HCT116 (cell line): ENCODE measurements at regions not wholly inside any gene's neighbourhood (a gene's known extent, or its start where the extent isn't known, plus 50 kb on each side); places are given as distances from the start of the nearest gene placed in this dataset.

Source experiments
- ATAC-seq: fragments of 200-7000 bp; cut with Tn5 transposase; 2 replicates; pipeline ENCODE4 v1.9.1; 2020; ENCODE audit warnings: mild to moderate bottlenecking, moderate library complexity
- BruUV-seq: library from RNA; stranded (reverse); fragments of 400-500 nt; replicated peaks from 2 replicates; lab custom pipeline; 2021; lab: Mats Ljungman, UMichigan
- CTCF ChIA-PET: fragments of 300-600 bp; sonication (Branson Sonifier 250); formaldehyde crosslinking; loops from one replicate; lab custom pipeline; 2021; ENCODE audit warnings: antibody characterized with exemption; lab: Charles Lee
- POLR2A ChIA-PET: fragments of 300-600, 350-600 bp; sonication (Branson Sonifier 250); formaldehyde crosslinking; loops from one replicate; lab custom pipeline; 2021; ENCODE audit warnings: antibody characterized with exemption; lab: Charles Lee
- RAD21 ChIA-PET, 2 experiments: fragments of 300-600 bp; sonication (Branson Sonifier 250); formaldehyde crosslinking; loops; one replicate each; lab custom pipeline; 2023; ENCODE audit warnings: low total read pairs in 2 of 2; ENCODE audit not compliant: uncharacterized antibody in 2 of 2, unreplicated experiment in 2 of 2, low non-redundant PET in 1 of 2; lab: Charles Lee
- DNase-seq: peaks from one replicate; pipeline ENCODE4 v3.0.0-alpha.2; 2010; ENCODE audit warnings: low read depth, low spot score
- H2AFZ ChIP-seq: fragments of 200-600 bp; shearing (Covaris generic), sonication (generic); 2 replicates; pipeline ENCODE4 v1.6.1; 2017; ENCODE audit warnings: low read depth, mixed run types, mixed read lengths, antibody characterized with exemption, low read length; ENCODE audit not compliant: poor library complexity, severe bottlenecking
- H3K27ac ChIP-seq: 2 replicates; pipeline ENCODE4 v1.5.1; 2012; ENCODE audit warnings: low read depth, low read length
- H3K27me3 ChIP-seq: fragments of 200-600 bp; sonication (generic); 2 replicates; pipeline ENCODE4 v1.6.1; 2016; ENCODE audit warnings: mixed run types, low read length, mixed read lengths; ENCODE audit not compliant: insufficient read depth
- H3K36me3 ChIP-seq, 2 experiments: fragments of 200-500 bp in 1 of 2; fragments of 200-600 bp in 1 of 2; sonication (Bioruptor generic) in 1 of 2; sonication (generic) in 1 of 2; 2 replicates each; pipeline versions ENCODE4 v1.5.1 to v1.6.1; 2014 to 2016; ENCODE audit warnings: low read length in 2 of 2, inconsistent platforms in 1 of 2, mixed read lengths in 1 of 2, mixed run types in 1 of 2; ENCODE audit not compliant: insufficient read depth in 2 of 2, control insufficient read depth in 1 of 2
- H3K4me1 ChIP-seq, 2 experiments: fragments of 200-600 bp in 1 of 2; sonication (generic) in 1 of 2; 2 replicates each; pipeline versions ENCODE4 v1.5.1 to v1.6.1; 2012 to 2017; ENCODE audit warnings: low read length in 2 of 2, inconsistent platforms in 1 of 2, mild to moderate bottlenecking in 1 of 2, mixed read lengths in 1 of 2, mixed run types in 1 of 2, moderate library complexity in 1 of 2; ENCODE audit not compliant: insufficient read depth in 2 of 2, control insufficient read depth in 1 of 2
- H3K4me2 ChIP-seq: fragments of 200-600 bp; sonication (generic); 2 replicates; pipeline ENCODE4 v1.6.1; 2017; ENCODE audit warnings: mixed run types, low read length, mixed read lengths
- H3K4me3 ChIP-seq, 2 experiments: fragments of 200-600 bp in 1 of 2; sonication (generic) in 1 of 2; replicated peaks in 1 of 2; 2 replicates each; pipeline ENCODE4 v1.5.1; 2011 to 2016; ENCODE audit warnings: low read length in 2 of 2, control low read depth in 1 of 2, low read depth in 1 of 2, mild to moderate bottlenecking in 1 of 2, mixed read lengths in 1 of 2, mixed run types in 1 of 2
- H3K79me2 ChIP-seq: fragments of 200-600 bp; sonication (generic); 2 replicates; pipeline ENCODE4 v1.6.1; 2017; ENCODE audit warnings: mild to moderate bottlenecking, mixed run types, low read length, moderate library complexity, mixed read lengths; ENCODE audit not compliant: insufficient read depth
- H3K9ac ChIP-seq: fragments of 200-600 bp; sonication (generic); 2 replicates; pipeline ENCODE4 v1.6.1; 2016; ENCODE audit warnings: low read length, mixed read lengths
- H3K9me2 ChIP-seq: fragments of 200-600 bp; sonication (generic), shearing (Covaris generic); 2 replicates; pipeline ENCODE4 v1.6.1; 2017; ENCODE audit warnings: mixed run types, mild to moderate bottlenecking, moderate library complexity; ENCODE audit not compliant: insufficient read depth
- H3K9me3 ChIP-seq, 2 experiments: fragments of 200-500 bp in 1 of 2; fragments of 200-600 bp in 1 of 2; sonication (Bioruptor generic) in 1 of 2; sonication (generic) in 1 of 2; 2 replicates each; pipeline ENCODE4 v1.6.1; 2014 to 2017; ENCODE audit warnings: low read length in 2 of 2, mixed read lengths in 2 of 2, inconsistent platforms in 1 of 2, low read depth in 1 of 2, mild to moderate bottlenecking in 1 of 2, mixed run types in 1 of 2, moderate library complexity in 1 of 2; ENCODE audit not compliant: control insufficient read depth in 1 of 2, insufficient read depth in 1 of 2
- H4K20me1 ChIP-seq: fragments of 200-600 bp; sonication (generic), shearing (Covaris generic); 2 replicates; pipeline ENCODE4 v1.6.1; 2017; ENCODE audit warnings: mixed run types, mild to moderate bottlenecking, moderate library complexity; ENCODE audit not compliant: insufficient read depth
- EGR1 ChIP-seq: IDR thresholded peaks from 2 replicates; pipeline ENCODE4 v1.6.1; 2012; ENCODE audit warnings: low read depth
- EZH2 ChIP-seq: fragments of 200-600 bp; sonication (generic); IDR thresholded peaks from 2 replicates; pipeline ENCODE4 v1.6.1; 2017; ENCODE audit warnings: antibody characterized with exemption, mixed run types
- FOSL1 ChIP-seq: IDR thresholded peaks from 2 replicates; pipeline ENCODE4 v1.6.1; 2012; ENCODE audit warnings: low read depth
- JUND ChIP-seq: IDR thresholded peaks from 2 replicates; pipeline ENCODE4 v1.6.1; 2012
- POLR2A ChIP-seq: IDR thresholded peaks from 2 replicates; pipeline ENCODE4 v1.7.0; 2011; ENCODE audit warnings: borderline replicate concordance; ENCODE audit not compliant: insufficient read depth, insufficient read length; ENCODE audit errors: extremely low read depth
- RAD21 ChIP-seq: IDR thresholded peaks from 2 replicates; pipeline ENCODE4 v1.6.1; 2012; ENCODE audit warnings: low read depth, mild to moderate bottlenecking
- SP1 ChIP-seq: IDR thresholded peaks from 2 replicates; pipeline ENCODE4 v1.6.1; 2012; ENCODE audit warnings: low read depth
- SRF ChIP-seq: IDR thresholded peaks from 2 replicates; pipeline ENCODE4 v1.6.1; 2012; ENCODE audit warnings: low read depth
- TCF7L2 ChIP-seq: IDR thresholded peaks from 2 replicates; pipeline ENCODE4 v1.7.0; 2011; ENCODE audit warnings: borderline replicate concordance, inconsistent platforms; ENCODE audit not compliant: insufficient read depth, insufficient read length; ENCODE audit errors: extremely low read depth
- YY1 ChIP-seq: IDR thresholded peaks from 2 replicates; pipeline ENCODE4 v1.6.1; 2011; ENCODE audit warnings: low read length, low read depth, moderate library complexity, mild to moderate bottlenecking; ENCODE audit not compliant: insufficient replicate concordance; ENCODE audit errors: extremely low read depth
- ZFX ChIP-seq: fragments of 450-650 bp; IDR thresholded peaks from 2 replicates; pipeline ENCODE4 v1.6.1; 2017
- ZNF274 ChIP-seq: fragments of 200-500 bp; sonication (Bioruptor generic); IDR thresholded peaks from 2 replicates; pipeline ENCODE4 v1.6.1; 2014; ENCODE audit warnings: mild to moderate bottlenecking, low read depth, low read length, inconsistent platforms
- intact Hi-C: fragments of 100-400 bp; cut with micrococcal nuclease; formaldehyde crosslinking; loops from 2 replicates; pipeline ENCODE4 v1.10.0; 2022
- TF ChIP-seq, protein P1 (sequence below): IDR thresholded peaks from 2 replicates; pipeline ENCODE4 v1.6.1; 2012
- TF ChIP-seq, protein P2 (sequence below): IDR thresholded peaks from 2 replicates; pipeline ENCODE4 v1.6.1; 2012; ENCODE audit warnings: low read depth

DNA sequence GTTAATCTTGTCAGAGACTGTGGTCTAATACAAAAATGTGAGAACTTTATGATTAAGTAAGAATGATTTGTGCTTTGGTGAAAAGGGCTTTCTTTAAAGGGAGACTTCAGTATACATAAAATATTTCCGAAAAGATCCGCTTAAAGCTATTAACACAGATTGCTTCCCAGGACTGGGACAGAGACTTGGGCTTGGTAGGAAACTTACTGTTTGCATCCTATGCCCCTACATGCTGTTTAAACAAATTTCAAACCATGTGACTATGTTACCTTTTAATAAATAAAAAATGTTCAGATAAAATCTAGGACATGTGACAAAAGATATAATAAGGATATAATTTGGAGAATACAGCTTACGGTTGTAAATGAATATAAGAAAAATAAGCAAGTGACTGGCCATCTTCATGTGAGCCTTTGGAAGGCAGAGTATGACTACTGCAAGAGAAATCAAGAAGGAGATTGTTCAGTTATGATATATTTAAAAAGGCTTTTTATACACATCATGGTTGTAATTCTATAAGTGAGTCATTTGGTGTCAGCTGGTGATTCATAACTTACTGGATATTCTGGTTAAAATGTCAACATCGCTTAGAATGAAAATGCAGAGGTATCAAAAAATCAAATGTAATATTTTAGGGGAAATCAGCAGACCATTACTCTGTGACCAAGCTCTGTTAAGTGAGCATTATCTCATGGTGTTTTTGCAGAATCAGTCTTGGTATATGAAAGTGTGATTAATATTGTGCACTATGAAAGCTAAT is 234.7 kb upstream of the E2F7 start:
- intact Hi-C loops: no loop called here
- ATAC-seq (no peak), DNase-seq (no peak)
- no peak overlapping the region for H3K4me3 ChIP-seq
- no peaks in the 10 kb centered on the region for H3K9me2 ChIP-seq
- BruUV-seq: no TSS peak
- no peak overlapping the region for H3K27ac ChIP-seq
- no peaks in the 10 kb centered on the region for H4K20me1 ChIP-seq
- ChIA-PET RAD21 (no interaction called here), CTCF (interaction anchor here (1.4 kb wide), 1 partner anchor 289 kb away, joined by 3 read pairs; no protein-coding TSS in a partner anchor), POLR2A (no interaction called here)
- no peaks in the 10 kb centered on the region for H3K36me3 ChIP-seq
- no peak overlapping the region for H2AFZ ChIP-seq
- TF ChIP-seq, protein P1, sequence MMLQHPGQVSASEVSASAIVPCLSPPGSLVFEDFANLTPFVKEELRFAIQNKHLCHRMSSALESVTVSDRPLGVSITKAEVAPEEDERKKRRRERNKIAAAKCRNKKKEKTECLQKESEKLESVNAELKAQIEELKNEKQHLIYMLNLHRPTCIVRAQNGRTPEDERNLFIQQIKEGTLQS: no peak
- peak; percentile 46; the same call in 1 of the 2 replicates for TF ChIP-seq FOSL1
- peak overlapping the region; percentile 3; the same call in 1 of the 2 replicates for H3K4me2 ChIP-seq
- no peaks in the 10 kb centered on the region for H3K79me2 ChIP-seq
- no peak overlapping the region for H3K9ac ChIP-seq
- no peaks in the 10 kb centered on the region for H3K9me3 ChIP-seq
- peaks cover 0 to 4% of the 10 kb centered on the region in 2 experiments; a peak in 2 of 4 replicates for H3K4me1 ChIP-seq
- H3K27me3 ChIP-seq: no peaks in the 10 kb centered on the region

- Histone ChIP-seq H3K4me1 (peaks cover 0 to 4% of the 10 kb centered on the region in 2 experiments; a peak in 2 of 4 replicates), H2AFZ (no peak overlapping the region), H3K36me3 (no peaks in the 10 kb centered on the region), H3K79me2 (no peaks in the 10 kb centered on the region), H3K9ac (no peak overlapping the region), H3K27ac (no peak overlapping the region), H3K9me3 (no peaks in the 10 kb centered on the region), H3K4me2 (no peak overlapping the region), H3K4me3 (no peak overlapping the region), H3K27me3 (no peaks in the 10 kb centered on the region), H3K9me2 (no peaks in the 10 kb centered on the region), H4K20me1 (no peaks in the 10 kb centered on the region)
- ATAC-seq: no peak
- intact Hi-C loops: no loop called here
- ChIA-PET POLR2A (no interaction called here), RAD21 (no interaction called here), CTCF (no interaction called here)
- no peak for DNase-seq
- BruUV-seq: no TSS peak
- no peak for TF ChIP-seq SRF
- TF ChIP-seq JUND: no peak
- TF ChIP-seq POLR2A: no peak
- TF ChIP-seq, protein P1: no peak
- no peak for TF ChIP-seq EZH2
- TF ChIP-seq ZNF274: no peak
- no peak for TF ChIP-seq EGR1
- TF ChIP-seq TCF7L2: no peak
- TF ChIP-seq RAD21: no peak
- TF ChIP-seq YY1: no peak
- TF ChIP-seq, protein P2, sequence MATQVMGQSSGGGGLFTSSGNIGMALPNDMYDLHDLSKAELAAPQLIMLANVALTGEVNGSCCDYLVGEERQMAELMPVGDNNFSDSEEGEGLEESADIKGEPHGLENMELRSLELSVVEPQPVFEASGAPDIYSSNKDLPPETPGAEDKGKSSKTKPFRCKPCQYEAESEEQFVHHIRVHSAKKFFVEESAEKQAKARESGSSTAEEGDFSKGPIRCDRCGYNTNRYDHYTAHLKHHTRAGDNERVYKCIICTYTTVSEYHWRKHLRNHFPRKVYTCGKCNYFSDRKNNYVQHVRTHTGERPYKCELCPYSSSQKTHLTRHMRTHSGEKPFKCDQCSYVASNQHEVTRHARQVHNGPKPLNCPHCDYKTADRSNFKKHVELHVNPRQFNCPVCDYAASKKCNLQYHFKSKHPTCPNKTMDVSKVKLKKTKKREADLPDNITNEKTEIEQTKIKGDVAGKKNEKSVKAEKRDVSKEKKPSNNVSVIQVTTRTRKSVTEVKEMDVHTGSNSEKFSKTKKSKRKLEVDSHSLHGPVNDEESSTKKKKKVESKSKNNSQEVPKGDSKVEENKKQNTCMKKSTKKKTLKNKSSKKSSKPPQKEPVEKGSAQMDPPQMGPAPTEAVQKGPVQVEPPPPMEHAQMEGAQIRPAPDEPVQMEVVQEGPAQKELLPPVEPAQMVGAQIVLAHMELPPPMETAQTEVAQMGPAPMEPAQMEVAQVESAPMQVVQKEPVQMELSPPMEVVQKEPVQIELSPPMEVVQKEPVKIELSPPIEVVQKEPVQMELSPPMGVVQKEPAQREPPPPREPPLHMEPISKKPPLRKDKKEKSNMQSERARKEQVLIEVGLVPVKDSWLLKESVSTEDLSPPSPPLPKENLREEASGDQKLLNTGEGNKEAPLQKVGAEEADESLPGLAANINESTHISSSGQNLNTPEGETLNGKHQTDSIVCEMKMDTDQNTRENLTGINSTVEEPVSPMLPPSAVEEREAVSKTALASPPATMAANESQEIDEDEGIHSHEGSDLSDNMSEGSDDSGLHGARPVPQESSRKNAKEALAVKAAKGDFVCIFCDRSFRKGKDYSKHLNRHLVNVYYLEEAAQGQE: no peak
- no peak for TF ChIP-seq SP1
- TF ChIP-seq ZFX: no peak
These were observed 233.6 kb upstream of the E2F7 start for GRCh38 chr12:77299001-77299400.
